HCT116 (cell line): ENCODE measurements at regions not wholly inside any gene's neighbourhood (a gene's known extent, or its start where the extent isn't known, plus 50 kb on each side); places are given as distances from the start of the nearest gene placed in this dataset.

Source experiments
- EGR1 ChIP-seq: IDR thresholded peaks from 2 replicates; pipeline ENCODE4 v1.6.1; 2012; ENCODE audit warnings: low read depth
- EZH2 ChIP-seq: fragments of 200-600 bp; sonication (generic); IDR thresholded peaks from 2 replicates; pipeline ENCODE4 v1.6.1; 2017; ENCODE audit warnings: antibody characterized with exemption, mixed run types
- EZH2phosphoT487 ChIP-seq: fragments of 200-600 bp; IDR thresholded peaks from 2 replicates; pipeline ENCODE4 v1.6.1; 2018; ENCODE audit warnings: antibody characterized with exemption, borderline replicate concordance
- POLR2A ChIP-seq: IDR thresholded peaks from 2 replicates; pipeline ENCODE4 v1.7.0; 2011; ENCODE audit warnings: borderline replicate concordance; ENCODE audit not compliant: insufficient read depth, insufficient read length; ENCODE audit errors: extremely low read depth
- POLR2AphosphoS5 ChIP-seq: IDR thresholded peaks from 2 replicates; pipeline ENCODE4 v1.6.1; 2011; ENCODE audit warnings: mild to moderate bottlenecking, low read depth, low read length, moderate library complexity
- SP1 ChIP-seq: IDR thresholded peaks from 2 replicates; pipeline ENCODE4 v1.6.1; 2012; ENCODE audit warnings: low read depth
- TF ChIP-seq, protein P1 (sequence below), 3 experiments: fragments of 200-600 bp in 1 of 3; sonication (generic) in 1 of 3; IDR thresholded peaks in 2 of 3; conservative IDR thresholded peaks in 1 of 3; 2 replicates each; pipeline ENCODE4 v1.5.1; 2012 to 2017; ENCODE audit warnings: low read depth in 2 of 3, low read length in 2 of 3, antibody characterized with exemption in 1 of 3, borderline replicate concordance in 1 of 3, control low read depth in 1 of 3, mild to moderate bottlenecking in 1 of 3, mixed read lengths in 1 of 3, mixed run types in 1 of 3, moderate library complexity in 1 of 3; ENCODE audit not compliant: insufficient read depth in 1 of 3

DNA sequence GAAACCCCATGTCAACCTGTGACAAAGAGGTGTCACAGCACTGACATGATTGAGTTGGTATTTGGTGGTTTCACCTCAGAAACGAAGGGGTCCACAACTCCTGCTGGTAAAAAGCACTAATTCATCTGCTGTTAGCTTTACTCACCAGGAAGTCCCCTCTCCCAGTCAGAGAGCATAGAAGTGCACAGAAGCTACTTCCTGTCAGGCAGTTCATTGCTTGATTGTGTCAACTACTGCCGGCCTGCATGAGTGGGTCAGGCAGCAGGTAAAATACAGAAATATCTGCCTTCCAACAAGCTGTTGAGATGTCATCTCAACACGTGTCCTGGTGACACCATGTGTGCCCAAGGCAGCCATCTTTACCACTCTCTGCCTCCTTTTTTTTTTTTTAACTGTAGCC lies 596.6 kb upstream of the NR2F2 start:
- TF ChIP-seq, protein P1, sequence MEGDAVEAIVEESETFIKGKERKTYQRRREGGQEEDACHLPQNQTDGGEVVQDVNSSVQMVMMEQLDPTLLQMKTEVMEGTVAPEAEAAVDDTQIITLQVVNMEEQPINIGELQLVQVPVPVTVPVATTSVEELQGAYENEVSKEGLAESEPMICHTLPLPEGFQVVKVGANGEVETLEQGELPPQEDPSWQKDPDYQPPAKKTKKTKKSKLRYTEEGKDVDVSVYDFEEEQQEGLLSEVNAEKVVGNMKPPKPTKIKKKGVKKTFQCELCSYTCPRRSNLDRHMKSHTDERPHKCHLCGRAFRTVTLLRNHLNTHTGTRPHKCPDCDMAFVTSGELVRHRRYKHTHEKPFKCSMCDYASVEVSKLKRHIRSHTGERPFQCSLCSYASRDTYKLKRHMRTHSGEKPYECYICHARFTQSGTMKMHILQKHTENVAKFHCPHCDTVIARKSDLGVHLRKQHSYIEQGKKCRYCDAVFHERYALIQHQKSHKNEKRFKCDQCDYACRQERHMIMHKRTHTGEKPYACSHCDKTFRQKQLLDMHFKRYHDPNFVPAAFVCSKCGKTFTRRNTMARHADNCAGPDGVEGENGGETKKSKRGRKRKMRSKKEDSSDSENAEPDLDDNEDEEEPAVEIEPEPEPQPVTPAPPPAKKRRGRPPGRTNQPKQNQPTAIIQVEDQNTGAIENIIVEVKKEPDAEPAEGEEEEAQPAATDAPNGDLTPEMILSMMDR (IDR thresholded peaks at IDR 0.05 in 2 of 3, conservative IDR thresholded peaks at IDR 0.05 in 1 of 3; ENCODE audit: borderline replicate concordance in 1 of 3, insufficient read depth in 1 of 3, low read depth in 2 of 3, low read length in 2 of 3) = no peak
- TF ChIP-seq EZH2 (no peak), EZH2phosphoT487 (no peak), POLR2A (no peak), EGR1 (no peak), POLR2AphosphoS5 (no peak), SP1 (no peak)
